Inflammatory macrophage treated with lipopolysaccharide for 4 hours (primary cell): ENCODE measurements at regions not wholly inside any gene's neighbourhood (a gene's known extent, or its start where the extent isn't known, plus 50 kb on each side); places are given as distances from the start of the nearest gene placed in this dataset.
A peak's percentile ranks its signal among the peaks of the same experiment; 100 is the strongest.
"Not testable (repeated sequence)": the region's sequence is repeated elsewhere in the genome, so short reads cannot be mapped to it uniquely, and the experiment has no call there.

Source experiments
- DNase-seq: peaks from one replicate; pipeline ENCODE4 v3.0.0-alpha.2; 2020

- not testable (repeated sequence) for DNase-seq
Measured at GRCh38 chr1:184184614-184185013, 133.1 kb downstream of the TSEN15 start.

- no peak for DNase-seq
Measured at GRCh38 chr1:184185347-184185746, 133.8 kb downstream of the TSEN15 start.

GRCh38 chr1:184186167-184186566, 134.6 kb downstream of the TSEN15 start:
- DNase-seq = no peak

- no peak for DNase-seq
Measured at GRCh38 chr1:184187097-184187496, 135.6 kb downstream of the TSEN15 start.

GRCh38 chr1:184188037-184188436, 136.5 kb downstream of the TSEN15 start:
- DNase-seq = no peak

- DNase-seq = no peak
Measured at GRCh38 chr1:184189361-184189760, 137.8 kb downstream of the TSEN15 start.

GRCh38 chr1:184190616-184191015, 139.1 kb downstream of the TSEN15 start:
- no peak for DNase-seq

- peak; percentile 8 for DNase-seq
Measured at GRCh38 chr1:184191181-184191621, 139.7 kb downstream of the TSEN15 start.

GRCh38 chr1:184192796-184193195, 141.3 kb downstream of the TSEN15 start:
- no peak for DNase-seq

- DNase-seq = no peak
Measured at GRCh38 chr1:184193451-184193850, 141.9 kb downstream of the TSEN15 start.

GRCh38 chr1:184194236-184194635, 142.7 kb downstream of the TSEN15 start:
- DNase-seq = peak; percentile 57

- DNase-seq = not testable (repeated sequence)
Measured at GRCh38 chr1:184195722-184196121, 144.2 kb downstream of the TSEN15 start.

- DNase-seq = no peak
Measured at GRCh38 chr1:184197831-184198230, 146.3 kb downstream of the TSEN15 start.

GRCh38 chr1:184199036-184199435, 147.5 kb downstream of the TSEN15 start:
- DNase-seq = no peak

GRCh38 chr1:184199438-184200085, 148.0 kb downstream of the TSEN15 start:
- no peak for DNase-seq

GRCh38 chr1:184208622-184209021, 157.1 kb downstream of the TSEN15 start:
- DNase-seq = no peak

- peak; percentile 56 for DNase-seq
Measured at GRCh38 chr1:184210031-184210430, 158.5 kb downstream of the TSEN15 start.

GRCh38 chr1:184210862-184211261, 159.3 kb downstream of the TSEN15 start:
- no peak for DNase-seq

GRCh38 chr1:184212649-184213314, 161.3 kb downstream of the TSEN15 start:
- DNase-seq = peak; percentile 95

- no peak for DNase-seq
Measured at GRCh38 chr1:184214128-184214527, 162.6 kb downstream of the TSEN15 start.

GRCh38 chr1:184215274-184215925, 163.9 kb downstream of the TSEN15 start:
- no peak for DNase-seq

- no peak for DNase-seq
Measured at GRCh38 chr1:184218458-184219075, 167.0 kb downstream of the TSEN15 start.

GRCh38 chr1:184219414-184219813, 167.4 kb upstream of the C1orf21 start:
- DNase-seq = peak; percentile 42

GRCh38 chr1:184219883-184220282, 166.9 kb upstream of the C1orf21 start:
- DNase-seq = no peak
